IPS-20b (cell line): ENCODE measurements at regions not wholly inside any gene's neighbourhood (a gene's known extent, or its start where the extent isn't known, plus 50 kb on each side); places are given as distances from the start of the nearest gene placed in this dataset.

Experiments used
- H3K27ac ChIP-seq: one replicate; pipeline ENCODE4 v1.5.1; 2013; ENCODE audit warnings: low read length
- H3K27me3 ChIP-seq: 2 replicates; pipeline ENCODE4 v1.6.1; 2013; ENCODE audit warnings: mild to moderate bottlenecking, low read length, inconsistent platforms; ENCODE audit not compliant: insufficient read depth
- H3K36me3 ChIP-seq: 2 replicates; pipeline ENCODE4 v1.6.1; 2013; ENCODE audit warnings: low read depth, mild to moderate bottlenecking, inconsistent platforms, low read length, moderate library complexity; ENCODE audit not compliant: insufficient read depth
- H3K4me1 ChIP-seq: 2 replicates; pipeline ENCODE4 v1.6.1; 2013; ENCODE audit warnings: mild to moderate bottlenecking, control low read depth, inconsistent platforms, low read length, moderate library complexity; ENCODE audit not compliant: insufficient read depth
- H3K4me3 ChIP-seq: 2 replicates; pipeline ENCODE4 v1.5.1; 2013; ENCODE audit warnings: mild to moderate bottlenecking, low read length, inconsistent platforms
- H3K9ac ChIP-seq: 2 replicates; pipeline ENCODE4 v1.6.1; 2013; ENCODE audit warnings: low read depth, mild to moderate bottlenecking, inconsistent platforms, low read length, moderate library complexity
- H3K9me3 ChIP-seq: 2 replicates; pipeline ENCODE4 v1.6.1; 2013; ENCODE audit warnings: mild to moderate bottlenecking, low read depth, low read length, inconsistent platforms; ENCODE audit not compliant: insufficient read depth

DNA sequence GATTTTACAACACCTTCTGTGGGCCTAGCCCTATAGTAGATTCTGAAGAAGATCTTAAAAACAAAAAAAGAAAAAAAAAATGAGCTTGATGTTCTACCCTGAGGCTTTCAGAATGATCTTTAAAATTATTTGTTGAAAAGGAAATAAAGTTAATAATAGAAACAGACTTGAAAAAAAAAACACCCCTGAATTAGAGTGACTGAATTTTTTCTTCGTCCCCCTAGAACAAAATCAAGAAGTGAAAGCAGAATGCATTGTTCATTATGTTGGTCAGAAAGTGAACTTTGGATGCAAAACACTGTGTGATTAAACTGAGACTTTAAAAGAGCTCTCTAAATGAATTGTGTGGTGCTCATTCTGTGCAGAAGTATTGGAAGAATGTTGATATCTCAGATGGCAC is 1384.4 kb upstream of the PIK3C3 start:
- H3K27ac ChIP-seq: no peak overlapping the region
- no peak overlapping the region for H3K4me3 ChIP-seq
- no peaks in the 10 kb centered on the region for H3K9me3 ChIP-seq
- H3K4me1 ChIP-seq: no peaks in the 10 kb centered on the region
- H3K36me3 ChIP-seq: no peaks in the 10 kb centered on the region
- no peak overlapping the region for H3K9ac ChIP-seq
- no peaks in the 10 kb centered on the region for H3K27me3 ChIP-seq

- no peaks in the 10 kb centered on the region for H3K36me3 ChIP-seq
- H3K27ac ChIP-seq: no peak overlapping the region
- no peaks in the 10 kb centered on the region for H3K9me3 ChIP-seq
- no peak overlapping the region for H3K9ac ChIP-seq
- no peak overlapping the region for H3K4me3 ChIP-seq
- no peaks in the 10 kb centered on the region for H3K27me3 ChIP-seq
- H3K4me1 ChIP-seq: no peaks in the 10 kb centered on the region
Measured at GRCh38 chr18:40569605-40570004, 1385.4 kb upstream of the PIK3C3 start.

GRCh38 chr18:40566510-40566844 is 1388.6 kb upstream of the PIK3C3 start:
- no peak overlapping the region for H3K27ac ChIP-seq
- H3K4me1 ChIP-seq: no peaks in the 10 kb centered on the region
- no peak overlapping the region for H3K9ac ChIP-seq
- no peaks in the 10 kb centered on the region for H3K36me3 ChIP-seq
- H3K27me3 ChIP-seq: no peaks in the 10 kb centered on the region
- H3K4me3 ChIP-seq: no peak overlapping the region
- no peaks in the 10 kb centered on the region for H3K9me3 ChIP-seq

- Histone ChIP-seq H3K36me3 (no peaks in the 10 kb centered on the region), H3K9ac (no peak overlapping the region), H3K4me1 (no peaks in the 10 kb centered on the region), H3K9me3 (no peaks in the 10 kb centered on the region), H3K27me3 (no peaks in the 10 kb centered on the region), H3K27ac (no peak overlapping the region), H3K4me3 (no peak overlapping the region)
Measured at GRCh38 chr18:40565805-40566509, 1389.1 kb upstream of the PIK3C3 start.

DNA sequence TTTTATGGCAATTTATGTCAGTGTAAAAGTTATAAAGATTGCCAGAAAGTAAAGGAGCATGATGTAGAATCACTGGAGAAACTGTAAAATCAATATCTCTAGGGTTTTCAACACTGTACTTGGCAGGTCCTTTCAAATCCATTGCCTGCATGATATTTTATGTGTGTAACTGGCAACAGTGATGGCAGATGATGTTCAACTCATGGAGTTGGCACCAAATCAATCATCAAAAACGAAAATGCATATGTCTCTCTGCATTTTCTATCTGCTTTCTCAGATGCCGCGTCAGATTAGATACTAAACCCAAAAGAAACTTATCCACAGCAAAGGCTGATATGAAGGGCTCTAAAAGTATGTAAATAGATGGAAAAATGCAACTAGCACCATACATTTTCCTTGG is 1395.5 kb upstream of the PIK3C3 start:
- Histone ChIP-seq H3K4me1 (no peaks in the 10 kb centered on the region), H3K9ac (no peak overlapping the region), H3K36me3 (no peaks in the 10 kb centered on the region), H3K27me3 (no peaks in the 10 kb centered on the region), H3K4me3 (no peak overlapping the region), H3K27ac (no peak overlapping the region), H3K9me3 (no peaks in the 10 kb centered on the region)

DNA sequence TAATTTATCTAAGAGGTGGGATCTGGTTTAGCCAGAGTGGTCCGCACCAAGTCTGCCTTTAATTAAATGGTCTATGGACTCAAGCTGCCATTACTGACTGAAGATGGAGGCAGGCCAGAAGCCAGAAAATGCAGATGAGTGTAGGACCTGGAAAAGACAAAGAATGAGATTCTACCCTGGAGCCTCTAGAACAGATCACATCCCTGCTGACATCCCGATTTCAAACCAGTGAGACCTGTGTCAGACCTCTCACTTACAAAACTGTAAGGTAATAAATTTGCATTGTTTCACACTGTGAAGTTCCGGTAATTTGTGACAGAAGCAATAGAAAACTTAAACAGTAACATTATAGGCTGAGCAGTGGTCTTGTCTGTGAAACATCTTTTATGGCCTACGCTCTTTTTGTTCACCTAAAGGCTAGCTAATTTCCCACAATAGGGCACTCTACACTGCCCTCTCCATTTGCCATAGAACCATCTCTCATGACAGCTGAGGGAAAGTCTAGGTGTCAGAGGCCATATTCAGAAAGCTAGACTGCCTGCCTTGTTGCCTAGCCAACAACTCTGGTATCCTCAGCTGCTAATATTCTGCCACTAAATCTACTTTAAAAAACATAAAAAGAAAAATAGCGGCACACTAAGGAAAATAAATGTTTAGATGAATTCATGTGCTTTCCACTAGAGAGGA is 1396.2 kb upstream of the PIK3C3 start:
- no peaks in the 10 kb centered on the region for H3K9me3 ChIP-seq
- H3K36me3 ChIP-seq: no peaks in the 10 kb centered on the region
- no peak overlapping the region for H3K27ac ChIP-seq

GRCh38 chr18:40555914-40556313 is 1399.1 kb upstream of the PIK3C3 start:
- Histone ChIP-seq H3K4me1 (no peaks in the 10 kb centered on the region; the same call in 1 of the 2 replicates), H3K27ac (no peak overlapping the region), H3K9ac (no peak overlapping the region), H3K36me3 (no peaks in the 10 kb centered on the region), H3K9me3 (no peaks in the 10 kb centered on the region), H3K27me3 (no peaks in the 10 kb centered on the region), H3K4me3 (no peak overlapping the region)

More for the DNA sequence above, 1396.2 kb upstream of the PIK3C3 start:
- Histone ChIP-seq H3K9ac (no peak overlapping the region), H3K4me3 (no peak overlapping the region), H3K27me3 (no peaks in the 10 kb centered on the region), H3K4me1 (no peaks in the 10 kb centered on the region; the same call in 1 of the 2 replicates)

DNA sequence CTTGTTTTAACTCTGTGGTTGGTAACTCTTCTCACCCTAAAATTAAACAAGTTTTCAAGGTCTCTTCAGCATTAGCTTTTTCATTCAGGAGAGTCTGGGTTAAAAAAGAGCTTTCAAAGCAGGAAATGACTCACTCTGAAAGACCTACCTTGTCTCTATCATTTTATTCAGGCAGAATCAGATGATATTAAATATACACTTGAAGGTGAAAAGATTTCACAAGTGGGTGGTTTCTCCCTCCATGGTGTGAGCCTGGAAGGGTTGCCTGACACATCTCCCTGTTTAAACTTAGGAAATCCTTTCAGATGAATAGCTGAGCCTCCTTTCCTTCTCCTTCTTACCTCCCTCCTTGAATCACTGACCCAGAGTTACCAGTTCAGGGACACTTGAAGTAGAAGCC is 1402.0 kb upstream of the PIK3C3 start:
- Histone ChIP-seq H3K9me3 (no peaks in the 10 kb centered on the region), H3K27ac (no peak overlapping the region), H3K4me1 (no peaks in the 10 kb centered on the region; the same call in 1 of the 2 replicates), H3K9ac (no peak overlapping the region), H3K27me3 (no peaks in the 10 kb centered on the region), H3K36me3 (no peaks in the 10 kb centered on the region), H3K4me3 (no peak overlapping the region)

DNA sequence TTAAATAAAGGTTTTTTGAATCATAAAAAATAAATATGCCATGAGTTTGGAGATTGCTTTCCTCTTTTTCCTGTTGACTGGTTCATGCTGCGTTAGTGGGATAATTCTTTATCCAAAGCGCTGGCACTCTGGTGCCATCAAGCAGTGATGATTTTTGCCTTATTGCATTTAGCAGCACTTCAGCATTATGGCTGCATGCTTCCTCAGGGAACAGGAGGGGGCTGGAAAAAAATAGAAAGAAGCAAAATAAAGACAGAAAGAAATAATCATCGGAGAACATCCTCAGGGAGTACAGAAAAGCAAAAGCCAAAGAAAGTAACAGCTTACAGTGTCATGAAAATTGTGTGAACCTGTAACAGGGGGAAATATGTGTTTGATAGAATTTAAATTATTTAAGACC is 1408.2 kb upstream of the PIK3C3 start:
- H3K27ac ChIP-seq: no peak overlapping the region
- H3K36me3 ChIP-seq: no peaks in the 10 kb centered on the region
- no peaks in the 10 kb centered on the region for H3K27me3 ChIP-seq
- no peaks in the 10 kb centered on the region for H3K4me1 ChIP-seq
- no peak overlapping the region for H3K4me3 ChIP-seq
- H3K9me3 ChIP-seq: no peaks in the 10 kb centered on the region
- no peak overlapping the region for H3K9ac ChIP-seq

DNA sequence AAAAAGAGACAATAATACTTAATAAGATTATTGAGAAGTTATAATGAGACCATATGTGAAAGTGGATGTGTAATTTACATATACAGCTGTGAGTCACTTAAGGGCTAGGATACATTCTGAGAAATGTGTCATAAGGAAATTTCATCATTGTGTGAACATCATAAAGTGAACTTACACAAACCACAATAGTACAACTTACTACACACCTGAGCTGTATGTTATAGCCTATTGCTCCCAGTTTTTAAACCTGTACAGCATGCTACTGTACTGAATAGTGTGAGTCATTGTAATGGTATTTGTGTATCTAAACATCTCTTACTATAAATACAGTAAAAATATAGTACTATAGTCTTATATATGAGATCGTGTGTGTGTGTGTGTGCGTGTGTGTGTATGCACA is 1420.3 kb upstream of the PIK3C3 start:
- H3K4me1 ChIP-seq: no peaks in the 10 kb centered on the region
- H3K4me3 ChIP-seq: no peak overlapping the region
- H3K9me3 ChIP-seq: no peaks in the 10 kb centered on the region
- H3K27me3 ChIP-seq: no peaks in the 10 kb centered on the region
- no peaks in the 10 kb centered on the region for H3K36me3 ChIP-seq
- H3K27ac ChIP-seq: no peak overlapping the region
- no peak overlapping the region for H3K9ac ChIP-seq

DNA sequence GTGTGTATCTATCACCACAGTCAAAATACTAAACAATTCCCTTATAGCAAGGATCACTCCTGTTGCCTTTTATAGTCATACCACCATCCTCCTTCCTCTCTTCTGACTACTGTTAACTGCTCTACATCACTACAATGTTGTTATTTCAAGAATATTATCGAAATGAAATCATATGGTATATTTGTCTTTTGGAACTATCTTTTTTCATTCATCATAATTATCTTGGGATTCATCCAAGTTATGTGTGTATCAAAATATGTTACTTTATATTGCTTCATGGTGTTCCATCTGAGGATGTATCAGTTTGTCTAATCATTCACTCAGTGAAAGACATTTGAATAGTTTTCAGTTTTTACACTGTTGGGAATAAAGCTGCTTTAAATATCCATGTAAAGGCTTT is 1423.0 kb upstream of the PIK3C3 start:
- Histone ChIP-seq H3K4me3 (no peak overlapping the region), H3K9me3 (no peaks in the 10 kb centered on the region), H3K4me1 (no peaks in the 10 kb centered on the region), H3K27me3 (no peaks in the 10 kb centered on the region), H3K36me3 (no peaks in the 10 kb centered on the region), H3K9ac (no peak overlapping the region), H3K27ac (no peak overlapping the region)

DNA sequence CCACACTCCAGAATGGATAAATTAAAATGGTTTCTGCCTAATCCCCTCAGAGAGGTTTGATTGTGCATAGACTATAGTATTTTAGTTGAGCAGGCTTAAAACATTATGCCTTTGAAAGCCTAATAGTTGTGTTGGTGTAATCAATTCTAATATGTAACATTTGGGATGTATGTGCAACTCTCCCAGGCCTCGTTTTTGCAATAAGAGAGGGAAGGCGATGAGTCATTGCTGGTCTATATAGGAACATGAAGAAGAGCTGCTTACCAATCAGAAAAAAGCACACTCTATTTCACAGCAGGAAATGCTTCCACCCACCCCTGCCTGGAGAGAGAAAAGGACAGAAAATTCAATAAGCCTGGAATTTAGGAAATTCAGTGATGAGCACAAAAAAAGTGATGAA is 1424.0 kb upstream of the PIK3C3 start:
- Histone ChIP-seq H3K27ac (no peak overlapping the region), H3K4me3 (no peak overlapping the region), H3K27me3 (no peaks in the 10 kb centered on the region), H3K9me3 (no peaks in the 10 kb centered on the region), H3K36me3 (no peaks in the 10 kb centered on the region), H3K9ac (no peak overlapping the region), H3K4me1 (no peaks in the 10 kb centered on the region)
